GM12801 (cell line): ENCODE measurements at regions not wholly inside any gene's neighbourhood (a gene's known extent, or its start where the extent isn't known, plus 50 kb on each side); places are given as distances from the start of the nearest gene placed in this dataset.

ENCODE experiments used
- CTCF ChIP-seq: IDR thresholded peaks from one replicate; pipeline ENCODE4 v1.5.1; 2011; ENCODE audit warnings: control low read depth; ENCODE audit not compliant: insufficient read length; ENCODE audit errors: extremely low read depth

DNA sequence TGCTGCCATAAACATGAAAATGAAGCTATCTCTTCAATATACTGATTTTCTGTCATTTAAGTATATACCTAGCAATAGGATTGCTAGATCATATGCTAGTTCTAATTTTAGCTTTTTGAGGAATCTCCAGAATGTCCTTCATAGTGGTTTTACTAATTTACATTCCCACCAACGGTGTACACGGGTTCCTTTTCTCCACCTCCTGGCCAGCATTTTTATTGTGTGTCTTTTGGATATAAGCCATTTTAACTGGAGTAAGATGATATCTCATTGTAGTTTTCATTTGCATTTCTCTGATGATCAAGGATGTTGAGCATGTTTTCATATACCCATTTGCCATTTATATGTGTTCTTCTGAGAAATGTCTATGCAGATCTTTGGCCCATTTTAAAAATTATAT, 446.5 kb downstream of the GABRG2 start:
- no peak for TF ChIP-seq CTCF

- TF ChIP-seq CTCF: no peak
Observed at GRCh38 chr5:162520878-162521277, 453.3 kb downstream of the GABRG2 start.

- no peak for TF ChIP-seq CTCF
Observed at GRCh38 chr5:162529209-162529608, 461.6 kb downstream of the GABRG2 start.

DNA sequence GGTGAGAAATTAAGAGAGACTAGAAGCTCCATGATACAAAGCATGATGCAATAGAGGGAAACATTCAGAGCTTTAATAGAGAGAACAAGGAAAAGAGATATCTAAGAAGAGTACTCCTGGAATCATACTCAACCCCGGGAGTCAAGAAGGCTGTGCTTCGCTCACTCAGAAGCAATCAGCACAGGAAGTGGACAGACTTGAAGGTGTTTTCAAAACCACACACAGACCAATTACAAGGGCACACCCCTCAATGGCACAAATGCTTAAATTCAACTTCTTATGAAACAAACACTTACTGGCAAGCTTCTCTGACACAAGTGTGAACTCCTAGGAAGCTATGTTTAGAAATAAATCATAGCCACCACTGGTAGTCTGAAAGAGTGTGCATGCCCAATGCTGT, 462.3 kb downstream of the GABRG2 start:
- TF ChIP-seq CTCF: no peak

DNA sequence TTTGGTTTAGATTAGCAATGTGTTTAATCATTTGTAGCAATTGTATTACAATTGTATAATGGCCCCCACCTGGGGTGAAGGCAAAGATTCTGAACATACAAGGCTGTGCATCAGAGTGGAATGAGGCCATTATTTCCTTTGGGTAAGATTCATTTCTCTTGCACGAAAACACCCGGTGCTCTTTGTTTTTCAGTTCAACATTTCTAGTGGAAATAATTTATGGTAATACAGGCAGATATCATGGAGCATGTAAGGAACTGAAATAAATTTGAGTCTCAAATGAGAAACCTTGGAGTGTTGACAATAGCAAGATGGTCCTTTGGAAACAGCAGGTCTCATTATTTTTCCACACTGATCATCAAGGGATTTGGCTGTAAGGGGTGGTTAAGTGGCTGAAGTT, 475.9 kb downstream of the GABRG2 start:
- no peak for TF ChIP-seq CTCF

GRCh38 chr5:162544905-162545304, 477.3 kb downstream of the GABRG2 start:
- no peak for TF ChIP-seq CTCF

GRCh38 chr5:162550236-162550635, 482.7 kb downstream of the GABRG2 start:
- TF ChIP-seq CTCF: no peak

DNA sequence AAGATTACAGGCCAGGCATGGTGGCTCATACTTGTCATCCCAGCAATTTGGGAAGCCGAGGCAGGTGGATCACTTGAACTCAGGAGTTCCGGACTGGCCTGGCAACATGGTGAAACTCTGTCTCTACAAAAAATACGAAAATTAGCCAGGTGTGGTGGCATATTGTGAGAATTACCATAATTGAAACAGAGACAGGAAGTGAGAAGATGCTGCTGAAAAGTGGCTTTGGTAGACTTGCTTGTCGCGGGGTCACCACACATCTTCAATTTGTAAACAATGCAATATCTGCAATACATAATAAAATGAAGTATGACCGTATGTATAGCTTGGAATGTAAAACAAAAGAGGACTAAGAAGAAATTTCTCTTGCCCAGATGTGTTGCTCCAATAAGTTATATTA, 490.5 kb downstream of the GABRG2 start:
- TF ChIP-seq CTCF: no peak
